ENCODE measurements at regions not wholly inside any gene's neighbourhood (a gene's known extent, or its start where the extent isn't known, plus 50 kb on each side); places are given as distances from the start of the nearest gene placed in this dataset.

DNA sequence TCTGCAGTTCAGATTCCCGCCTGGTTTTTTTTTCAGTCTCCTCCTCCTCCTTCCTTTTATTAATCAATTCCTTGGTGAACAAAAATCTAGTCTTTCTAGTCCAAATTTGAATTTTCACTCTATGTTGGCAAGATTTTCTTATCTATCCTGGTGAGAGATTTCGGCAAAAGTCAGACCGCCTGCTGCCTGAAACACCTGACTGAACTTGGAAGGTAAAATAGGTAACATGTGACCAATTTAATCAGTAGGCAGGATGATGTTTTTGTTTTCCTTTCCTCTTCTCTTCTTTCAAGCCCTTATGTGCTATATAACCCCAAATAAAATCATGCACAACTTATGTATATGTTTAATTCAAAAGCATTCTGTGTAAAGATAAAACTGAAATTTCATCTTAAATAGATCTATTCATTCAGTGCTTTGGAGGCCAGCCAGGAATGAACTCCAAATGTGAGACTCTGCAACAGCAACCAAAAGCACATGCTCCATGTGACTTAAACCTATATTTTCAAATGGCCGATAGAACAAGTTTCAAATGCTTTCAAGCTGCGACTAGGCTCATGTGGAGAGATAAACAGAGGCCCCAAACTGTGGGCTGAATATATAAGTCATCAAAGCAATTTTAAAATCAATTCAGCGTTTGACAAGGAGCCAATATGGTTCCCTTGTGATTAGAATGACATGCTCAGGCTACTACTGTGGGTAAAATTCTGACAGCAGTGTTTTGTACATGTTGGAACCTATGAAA lies 100.4 kb upstream of the SEMA6A start:
- TF ChIP-seq, protein P1, sequence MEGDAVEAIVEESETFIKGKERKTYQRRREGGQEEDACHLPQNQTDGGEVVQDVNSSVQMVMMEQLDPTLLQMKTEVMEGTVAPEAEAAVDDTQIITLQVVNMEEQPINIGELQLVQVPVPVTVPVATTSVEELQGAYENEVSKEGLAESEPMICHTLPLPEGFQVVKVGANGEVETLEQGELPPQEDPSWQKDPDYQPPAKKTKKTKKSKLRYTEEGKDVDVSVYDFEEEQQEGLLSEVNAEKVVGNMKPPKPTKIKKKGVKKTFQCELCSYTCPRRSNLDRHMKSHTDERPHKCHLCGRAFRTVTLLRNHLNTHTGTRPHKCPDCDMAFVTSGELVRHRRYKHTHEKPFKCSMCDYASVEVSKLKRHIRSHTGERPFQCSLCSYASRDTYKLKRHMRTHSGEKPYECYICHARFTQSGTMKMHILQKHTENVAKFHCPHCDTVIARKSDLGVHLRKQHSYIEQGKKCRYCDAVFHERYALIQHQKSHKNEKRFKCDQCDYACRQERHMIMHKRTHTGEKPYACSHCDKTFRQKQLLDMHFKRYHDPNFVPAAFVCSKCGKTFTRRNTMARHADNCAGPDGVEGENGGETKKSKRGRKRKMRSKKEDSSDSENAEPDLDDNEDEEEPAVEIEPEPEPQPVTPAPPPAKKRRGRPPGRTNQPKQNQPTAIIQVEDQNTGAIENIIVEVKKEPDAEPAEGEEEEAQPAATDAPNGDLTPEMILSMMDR (IDR thresholded peaks at IDR 0.05; ENCODE audit: insufficient read depth, low read depth, low read length), result no peak
- H3K4me3 ChIP-seq (ENCODE audit: low read depth, low read length), result no peak overlapping the region
- no peak for DNase-seq (ENCODE audit: low read depth)

DNA sequence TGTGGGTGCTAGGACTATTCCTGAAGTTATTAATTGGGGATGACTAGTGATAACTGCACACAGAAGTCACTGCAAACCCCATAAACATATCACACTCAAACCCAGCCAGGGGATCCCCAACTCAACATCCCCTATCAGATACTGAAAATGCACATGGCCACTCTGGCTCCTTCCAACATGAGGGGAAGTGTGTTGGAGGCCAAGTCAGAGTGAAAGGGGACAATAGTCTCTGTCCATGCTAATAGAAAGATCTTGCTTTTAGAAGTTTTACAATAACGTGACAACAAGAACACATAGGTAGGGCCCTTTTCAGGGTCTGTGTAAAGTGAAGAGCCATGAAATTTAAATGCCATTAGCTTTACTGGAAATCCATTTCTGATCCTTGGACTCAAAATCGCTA lies 98.8 kb upstream of the SEMA6A start:
- no peak for DNase-seq (ENCODE audit: low read depth)
- TF ChIP-seq, protein P1 (IDR thresholded peaks at IDR 0.05; ENCODE audit: insufficient read depth, low read depth, low read length), result no peak
- no peak overlapping the region for H3K4me3 ChIP-seq (ENCODE audit: low read depth, low read length)

DNA sequence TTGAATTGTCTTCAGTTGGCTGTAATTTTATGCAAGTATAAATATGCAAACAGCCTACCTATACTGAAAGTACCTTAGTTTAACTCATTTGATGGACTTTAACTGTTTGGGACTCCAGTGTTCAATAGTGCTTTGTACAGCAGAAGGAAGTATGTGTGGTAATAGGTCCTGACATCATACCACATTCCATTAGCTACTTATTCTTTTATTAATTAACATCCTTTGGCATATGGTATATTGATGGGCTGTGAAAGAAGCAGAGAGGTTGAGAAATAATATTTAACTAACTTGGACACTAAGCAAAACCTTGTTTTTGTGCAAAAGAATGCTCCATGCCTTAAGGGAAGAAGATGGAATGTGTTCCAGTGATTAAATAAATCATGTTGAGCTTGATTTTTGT lies 97.6 kb upstream of the SEMA6A start:
- TF ChIP-seq, protein P1 (IDR thresholded peaks at IDR 0.05; ENCODE audit: insufficient read depth, low read depth, low read length), result no peak
- DNase-seq (ENCODE audit: low read depth), result no peak
- H3K4me3 ChIP-seq (ENCODE audit: low read depth, low read length), result no peak overlapping the region

DNA sequence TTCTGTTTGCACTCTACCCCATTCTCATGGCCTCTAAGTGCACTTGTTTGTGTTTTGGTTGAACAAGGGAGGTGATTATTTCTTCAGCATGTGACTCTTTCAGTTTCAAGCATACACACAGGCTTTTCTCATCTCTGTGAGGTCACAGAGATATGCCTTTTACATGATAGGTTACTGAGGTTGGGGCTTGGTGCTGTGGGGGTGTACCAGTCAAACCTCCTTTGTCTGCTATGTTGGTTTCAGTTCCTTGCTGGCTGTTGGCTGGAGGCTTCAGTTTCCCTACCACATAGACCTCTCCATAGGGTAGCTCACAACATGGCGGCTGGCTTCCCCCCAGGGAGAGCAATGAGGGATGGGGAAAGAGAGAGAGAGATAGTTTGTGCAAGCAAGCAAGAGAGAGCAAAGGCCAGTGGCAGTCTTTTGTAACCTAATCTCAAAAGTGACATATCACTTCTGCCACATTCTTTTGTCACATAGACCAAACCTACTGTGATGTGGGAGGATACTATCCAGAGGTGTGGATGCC lies 96.7 kb upstream of the SEMA6A start:
- no peak overlapping the region for H3K4me3 ChIP-seq (ENCODE audit: low read depth, low read length)
- no peak for DNase-seq (ENCODE audit: low read depth)
- TF ChIP-seq, protein P1 (IDR thresholded peaks at IDR 0.05; ENCODE audit: insufficient read depth, low read depth, low read length), result no peak

DNA sequence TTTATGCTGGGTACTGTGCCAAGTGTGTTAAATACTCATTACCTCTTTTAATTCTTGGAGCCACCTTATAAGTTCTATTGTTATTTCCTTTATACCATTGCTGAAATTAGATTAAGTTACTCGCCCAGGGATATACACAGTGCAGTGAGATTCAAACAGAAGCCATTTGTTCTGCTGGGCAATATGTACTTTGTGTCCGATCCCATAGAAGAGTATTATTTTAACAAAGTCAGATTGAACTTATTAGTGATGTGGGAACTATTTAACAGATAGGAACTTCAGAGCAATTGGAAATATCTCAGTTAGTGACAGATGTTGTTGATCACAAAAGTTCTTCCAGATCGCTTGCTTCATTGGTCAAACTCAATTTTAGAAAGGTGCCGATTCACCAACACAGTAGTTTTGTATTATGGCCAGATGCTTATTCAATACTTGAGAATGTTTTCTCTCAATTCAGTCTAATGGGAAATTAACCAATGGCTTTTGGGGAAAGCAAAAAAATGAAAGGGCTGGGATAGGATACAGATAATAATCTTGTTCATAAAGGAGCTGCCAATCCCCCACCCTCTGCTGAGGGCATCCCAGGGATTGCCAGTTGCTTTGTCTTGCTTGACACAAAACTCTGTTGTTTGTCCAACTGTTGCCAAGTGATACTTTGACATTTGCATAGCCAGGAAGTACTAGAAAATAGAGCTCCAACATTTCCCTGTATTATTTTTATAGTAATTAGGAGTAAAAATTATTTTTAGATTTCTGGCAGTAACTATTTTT lies 94.8 kb upstream of the SEMA6A start:
- no peak overlapping the region for H3K4me3 ChIP-seq (ENCODE audit: low read depth, low read length)
- TF ChIP-seq, protein P1 (IDR thresholded peaks at IDR 0.05; ENCODE audit: insufficient read depth, low read depth, low read length), result no peak
- DNase-seq (ENCODE audit: low read depth), result no peak

DNA sequence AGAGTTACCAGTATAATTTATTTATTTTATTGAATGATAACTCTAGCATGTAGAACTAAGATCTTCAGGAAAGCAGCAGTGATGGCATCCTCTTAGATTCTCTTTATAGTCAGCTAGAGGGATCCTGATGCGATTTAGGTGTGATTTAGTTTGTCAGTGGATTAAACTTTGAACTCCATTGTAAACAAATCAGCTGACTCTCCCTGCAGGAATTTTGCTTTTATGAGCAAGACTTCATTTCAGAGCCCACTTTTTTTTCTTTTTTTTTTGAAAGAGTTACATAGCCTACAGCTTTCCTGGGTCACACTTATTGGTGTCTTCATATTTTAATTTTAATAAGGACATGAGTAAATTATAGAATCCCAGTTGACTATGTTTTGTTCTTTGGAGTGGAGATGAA lies 93.8 kb upstream of the SEMA6A start:
- no peak overlapping the region for H3K4me3 ChIP-seq (ENCODE audit: low read depth, low read length)
- DNase-seq (ENCODE audit: low read depth), result no peak

More for the DNA sequence above, 93.8 kb upstream of the SEMA6A start:
- TF ChIP-seq, protein P1 (IDR thresholded peaks at IDR 0.05; ENCODE audit: insufficient read depth, low read depth, low read length), result no peak
